ENCODE measurements at regions not wholly inside any gene's neighbourhood (a gene's known extent, or its start where the extent isn't known, plus 50 kb on each side); places are given as distances from the start of the nearest gene placed in this dataset.
"Not testable (repeated sequence)": the region's sequence is repeated elsewhere in the genome, so short reads cannot be mapped to it uniquely, and the experiment has no call there.

DNA sequence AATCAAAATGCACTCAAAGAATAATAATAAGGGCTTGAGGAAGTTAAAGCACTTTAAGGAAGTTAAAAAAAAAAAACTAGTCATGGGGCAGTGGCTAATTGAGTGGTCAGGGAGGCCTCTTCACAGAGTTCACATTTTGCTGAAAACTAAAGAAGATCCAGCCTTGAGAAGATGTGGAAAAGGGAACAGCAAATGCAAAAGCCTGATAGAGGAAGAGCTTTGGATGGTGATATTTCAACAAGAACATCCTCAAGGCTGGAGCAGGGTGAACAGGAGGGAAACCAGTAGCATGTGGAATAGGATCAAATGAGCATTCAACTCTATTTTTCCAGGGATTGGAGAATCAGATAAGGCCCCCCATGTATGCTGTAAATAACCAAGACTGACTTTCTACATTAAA, 165.7 kb downstream of the SPATA31A6 start:
- TF ChIP-seq, protein P1, sequence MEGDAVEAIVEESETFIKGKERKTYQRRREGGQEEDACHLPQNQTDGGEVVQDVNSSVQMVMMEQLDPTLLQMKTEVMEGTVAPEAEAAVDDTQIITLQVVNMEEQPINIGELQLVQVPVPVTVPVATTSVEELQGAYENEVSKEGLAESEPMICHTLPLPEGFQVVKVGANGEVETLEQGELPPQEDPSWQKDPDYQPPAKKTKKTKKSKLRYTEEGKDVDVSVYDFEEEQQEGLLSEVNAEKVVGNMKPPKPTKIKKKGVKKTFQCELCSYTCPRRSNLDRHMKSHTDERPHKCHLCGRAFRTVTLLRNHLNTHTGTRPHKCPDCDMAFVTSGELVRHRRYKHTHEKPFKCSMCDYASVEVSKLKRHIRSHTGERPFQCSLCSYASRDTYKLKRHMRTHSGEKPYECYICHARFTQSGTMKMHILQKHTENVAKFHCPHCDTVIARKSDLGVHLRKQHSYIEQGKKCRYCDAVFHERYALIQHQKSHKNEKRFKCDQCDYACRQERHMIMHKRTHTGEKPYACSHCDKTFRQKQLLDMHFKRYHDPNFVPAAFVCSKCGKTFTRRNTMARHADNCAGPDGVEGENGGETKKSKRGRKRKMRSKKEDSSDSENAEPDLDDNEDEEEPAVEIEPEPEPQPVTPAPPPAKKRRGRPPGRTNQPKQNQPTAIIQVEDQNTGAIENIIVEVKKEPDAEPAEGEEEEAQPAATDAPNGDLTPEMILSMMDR (IDR thresholded peaks at IDR 0.05) = not testable (repeated sequence)
- TF ChIP-seq POLR2AphosphoS5, POLR2A (IDR thresholded peaks at IDR 0.05): not testable (repeated sequence)

Measured in breast epithelium (tissue), 3 donors.